ENCODE measurements at regions not wholly inside any gene's neighbourhood (a gene's known extent, or its start where the extent isn't known, plus 50 kb on each side); places are given as distances from the start of the nearest gene placed in this dataset.

- DNase-seq (ENCODE audit: low spot score): no peak
Observed at GRCh38 chr20:39103732-39104131, 141.6 kb downstream of the DHX35 start.

GRCh38 chr20:39103305-39103704, 141.2 kb downstream of the DHX35 start:
- DNase-seq (ENCODE audit: low spot score): no peak

GRCh38 chr20:39101895-39102294, 139.8 kb downstream of the DHX35 start:
- DNase-seq (ENCODE audit: low spot score): no peak

GRCh38 chr20:39100691-39101090, 138.5 kb downstream of the DHX35 start:
- no peak for DNase-seq (ENCODE audit: low spot score)

- no peak for DNase-seq (ENCODE audit: low spot score)
Observed at GRCh38 chr20:39097889-39098288, 135.7 kb downstream of the DHX35 start.

GRCh38 chr20:39095870-39096269, 133.7 kb downstream of the DHX35 start:
- DNase-seq (ENCODE audit: low spot score): no peak

- DNase-seq (ENCODE audit: low spot score): no peak
Observed at GRCh38 chr20:39094391-39094790, 132.2 kb downstream of the DHX35 start.

- no peak for DNase-seq (ENCODE audit: low spot score)
Observed at GRCh38 chr20:39092733-39093410, 130.7 kb downstream of the DHX35 start.

GRCh38 chr20:39090906-39091305, 128.8 kb downstream of the DHX35 start:
- DNase-seq (ENCODE audit: low spot score): no peak

GRCh38 chr20:39089797-39090196, 127.7 kb downstream of the DHX35 start:
- DNase-seq (ENCODE audit: low spot score): no peak

Data from HuH-7 (cell line).